ENCODE measurements at regions not wholly inside any gene's neighbourhood (a gene's known extent, or its start where the extent isn't known, plus 50 kb on each side); places are given as distances from the start of the nearest gene placed in this dataset.
A peak's percentile ranks its signal among the peaks of the same experiment; 100 is the strongest.

- Histone ChIP-seq H3K27ac (no peak overlapping the region), H3K27me3 (no peaks in the 10 kb centered on the region), H3K9me3 (no peaks in the 10 kb centered on the region), H3K36me3 (no peaks in the 10 kb centered on the region), H3K4me3 (no peak overlapping the region), H3K4me1 (peaks cover 0 to 9% of the 10 kb centered on the region in 2 donors)
- intact Hi-C loops (cut with DNase I): no loop called here
- DNase-seq (no peak), ATAC-seq (no peak)
- no peak for TF ChIP-seq CTCF (IDR thresholded peaks at IDR 0.05)
Measured at GRCh38 chr10:31081937-31082840, 50.5 kb upstream of the ZNF438 start.

GRCh38 chr10:31083765-31084184 lies 52.1 kb upstream of the ZNF438 start:
- H3K4me3 ChIP-seq: no peak overlapping the region
- peaks cover 0 to 9% of the 10 kb centered on the region in 2 donors for H3K4me1 ChIP-seq
- no peaks in the 10 kb centered on the region for H3K9me3 ChIP-seq
- H3K27ac ChIP-seq: no peak overlapping the region
- H3K27me3 ChIP-seq: no peaks in the 10 kb centered on the region
- ATAC-seq: peak; percentile 79
- intact Hi-C loops (cut with DNase I): no loop called here
- peak; percentile 21 to 57 for TF ChIP-seq CTCF (IDR thresholded peaks at IDR 0.05)
- H3K36me3 ChIP-seq: no peaks in the 10 kb centered on the region
- peak in 1 of 4 donors; percentile 51 for DNase-seq

GRCh38 chr10:31087011-31087410 lies 55.3 kb upstream of the ZNF438 start:
- Histone ChIP-seq H3K27ac (no peak overlapping the region), H3K9me3 (no peaks in the 10 kb centered on the region), H3K36me3 (no peaks in the 10 kb centered on the region), H3K4me1 (peaks cover 0 to 9% of the 10 kb centered on the region in 2 donors), H3K4me3 (no peak overlapping the region), H3K27me3 (no peaks in the 10 kb centered on the region)
- TF ChIP-seq CTCF (IDR thresholded peaks at IDR 0.05): no peak
- ATAC-seq: no peak
- intact Hi-C loops (cut with DNase I): no loop called here
- no peak for DNase-seq

- H3K9me3 ChIP-seq: no peaks in the 10 kb centered on the region
- no peaks in the 10 kb centered on the region for H3K27me3 ChIP-seq
- TF ChIP-seq CTCF (IDR thresholded peaks at IDR 0.05): no peak
- H3K4me3 ChIP-seq: no peak overlapping the region
- ATAC-seq (no peak), DNase-seq (no peak)
- intact Hi-C loops (cut with DNase I): no loop called here
- peaks cover 0 to 9% of the 10 kb centered on the region in 2 donors for H3K4me1 ChIP-seq
- no peak overlapping the region for H3K27ac ChIP-seq
- no peaks in the 10 kb centered on the region for H3K36me3 ChIP-seq
Measured at GRCh38 chr10:31087851-31088250, 56.2 kb upstream of the ZNF438 start.

GRCh38 chr10:31090894-31091607 lies 59.4 kb upstream of the ZNF438 start:
- Histone ChIP-seq H3K4me3 (no peak overlapping the region), H3K9me3 (no peaks in the 10 kb centered on the region), H3K27ac (no peak overlapping the region), H3K4me1 (no peaks in the 10 kb centered on the region), H3K36me3 (no peaks in the 10 kb centered on the region), H3K27me3 (no peaks in the 10 kb centered on the region)
- ATAC-seq (no peak), DNase-seq (no peak)
- no peak for TF ChIP-seq CTCF (IDR thresholded peaks at IDR 0.05)
- intact Hi-C loops (cut with DNase I): no loop called here

Data from left lung (tissue), 4 donors.